Mesodermal cell (in vitro differentiated cells): ENCODE measurements at regions not wholly inside any gene's neighbourhood (a gene's known extent, or its start where the extent isn't known, plus 50 kb on each side); places are given as distances from the start of the nearest gene placed in this dataset.

Source experiments
- H3K27ac ChIP-seq: 2 replicates; pipeline ENCODE4 v1.7.0; 2013; ENCODE audit warnings: mild to moderate bottlenecking, low read depth, low read length, moderate library complexity; ENCODE audit not compliant: severe bottlenecking
- H3K36me3 ChIP-seq: 2 replicates; pipeline ENCODE4 v1.7.1; 2013; ENCODE audit warnings: mild to moderate bottlenecking, low read length, moderate library complexity; ENCODE audit not compliant: control insufficient read depth, insufficient read depth
- H3K4me1 ChIP-seq: one replicate; pipeline ENCODE4 v1.7.1; 2013; ENCODE audit warnings: mild to moderate bottlenecking, low read length; ENCODE audit not compliant: insufficient read depth, control insufficient read depth, poor library complexity, severe bottlenecking
- H3K4me3 ChIP-seq: 2 replicates; pipeline ENCODE4 v1.7.0; 2013; ENCODE audit warnings: low read length, control low read depth, mild to moderate bottlenecking; ENCODE audit not compliant: insufficient read depth, poor library complexity, severe bottlenecking; ENCODE audit errors: extremely low read depth
- H3K9me3 ChIP-seq: 2 replicates; pipeline ENCODE4 v1.7.1; 2013; ENCODE audit warnings: mild to moderate bottlenecking, low read length, moderate library complexity; ENCODE audit not compliant: control insufficient read depth
- WGBS, 2 experiments: methylation state at CpG; one replicate each; pipeline ENCODE4 v1.1.5; 2013; ENCODE audit warnings: missing lambda C conversion rate in 2 of 2; ENCODE audit not compliant: insufficient coverage in 2 of 2; 5-methylcytosine and 5-hydroxymethylcytosine counted together

GRCh38 chr2:217362710-217363109 lies 502.8 kb upstream of the TNP1 start:
- no peaks in the 10 kb centered on the region for H3K9me3 ChIP-seq
- H3K36me3 ChIP-seq: no peaks in the 10 kb centered on the region
- 81 to 97% methylated on average over 4 to 5 of the region's 5 CpGs for WGBS, 2 experiments
- no peak overlapping the region for H3K4me3 ChIP-seq
- peaks cover 29% of the 10 kb centered on the region for H3K4me1 ChIP-seq
- no peak overlapping the region for H3K27ac ChIP-seq

- WGBS, 2 experiments: 100% methylated on average over 1 of the region's 1 CpG
- Histone ChIP-seq H3K4me3 (no peak overlapping the region), H3K9me3 (no peaks in the 10 kb centered on the region), H3K4me1 (peaks cover 25% of the 10 kb centered on the region), H3K36me3 (no peaks in the 10 kb centered on the region), H3K27ac (no peak overlapping the region)
Measured at GRCh38 chr2:217362286-217362685, 502.4 kb upstream of the TNP1 start.

DNA sequence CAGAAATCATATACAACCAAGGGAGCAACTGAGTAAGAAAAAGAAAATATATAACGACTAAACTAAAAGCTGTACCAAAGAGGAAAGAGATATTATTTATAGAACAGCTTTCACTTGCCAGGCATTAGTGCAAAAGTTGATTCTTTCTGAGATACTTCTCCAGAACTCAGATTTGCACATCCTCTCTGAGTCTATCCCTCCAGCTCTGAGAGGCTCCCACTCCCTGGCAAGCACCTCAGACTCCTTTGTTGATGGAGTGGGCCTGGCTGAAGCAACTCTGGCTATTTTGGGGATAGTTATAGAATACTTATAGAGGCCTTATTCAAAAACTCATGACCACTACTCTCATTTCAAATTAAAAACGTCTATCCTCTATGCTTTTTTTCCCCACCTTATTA lies 501.6 kb upstream of the TNP1 start:
- no peak overlapping the region for H3K4me3 ChIP-seq
- no peaks in the 10 kb centered on the region for H3K36me3 ChIP-seq
- H3K27ac ChIP-seq: no peak overlapping the region
- no CpG with 5 or more reads among the region's 2 CpGs for WGBS, 2 experiments
- H3K9me3 ChIP-seq: no peaks in the 10 kb centered on the region
- peaks cover 17% of the 10 kb centered on the region for H3K4me1 ChIP-seq

- WGBS, 2 experiments: 36 to 54% methylated on average over 2 to 3 of the region's 4 CpGs
- no peak overlapping the region for H3K27ac ChIP-seq
- no peaks in the 10 kb centered on the region for H3K36me3 ChIP-seq
- H3K9me3 ChIP-seq: no peaks in the 10 kb centered on the region
- H3K4me3 ChIP-seq: no peak overlapping the region
- H3K4me1 ChIP-seq: peaks cover 17% of the 10 kb centered on the region
Measured at GRCh38 chr2:217360781-217361482, 501.1 kb upstream of the TNP1 start.

DNA sequence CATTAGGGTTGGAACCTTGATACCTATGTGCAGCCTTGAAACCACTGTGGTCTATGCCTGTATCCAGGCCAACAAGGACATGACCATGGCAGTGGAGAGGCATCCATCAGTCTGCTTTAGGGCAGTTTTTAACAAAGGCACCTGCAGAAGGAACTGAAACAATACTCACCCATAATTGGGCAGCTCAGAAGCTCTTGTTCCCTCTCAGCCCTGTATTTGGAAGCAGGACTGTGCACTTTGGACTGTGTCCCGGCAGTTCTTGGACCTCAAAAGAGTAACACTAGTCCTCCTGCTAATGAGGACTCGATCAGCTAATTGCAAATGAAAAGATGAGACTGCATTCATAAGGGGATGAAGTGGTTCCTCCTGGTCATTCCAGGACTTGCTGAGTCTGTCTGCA lies 500.2 kb upstream of the TNP1 start:
- Histone ChIP-seq H3K27ac (no peak overlapping the region), H3K36me3 (no peaks in the 10 kb centered on the region), H3K9me3 (no peaks in the 10 kb centered on the region), H3K4me3 (no peak overlapping the region), H3K4me1 (peaks cover 17% of the 10 kb centered on the region)
- WGBS, 2 experiments: 89% methylated on average over 2 of the region's 2 CpGs

DNA sequence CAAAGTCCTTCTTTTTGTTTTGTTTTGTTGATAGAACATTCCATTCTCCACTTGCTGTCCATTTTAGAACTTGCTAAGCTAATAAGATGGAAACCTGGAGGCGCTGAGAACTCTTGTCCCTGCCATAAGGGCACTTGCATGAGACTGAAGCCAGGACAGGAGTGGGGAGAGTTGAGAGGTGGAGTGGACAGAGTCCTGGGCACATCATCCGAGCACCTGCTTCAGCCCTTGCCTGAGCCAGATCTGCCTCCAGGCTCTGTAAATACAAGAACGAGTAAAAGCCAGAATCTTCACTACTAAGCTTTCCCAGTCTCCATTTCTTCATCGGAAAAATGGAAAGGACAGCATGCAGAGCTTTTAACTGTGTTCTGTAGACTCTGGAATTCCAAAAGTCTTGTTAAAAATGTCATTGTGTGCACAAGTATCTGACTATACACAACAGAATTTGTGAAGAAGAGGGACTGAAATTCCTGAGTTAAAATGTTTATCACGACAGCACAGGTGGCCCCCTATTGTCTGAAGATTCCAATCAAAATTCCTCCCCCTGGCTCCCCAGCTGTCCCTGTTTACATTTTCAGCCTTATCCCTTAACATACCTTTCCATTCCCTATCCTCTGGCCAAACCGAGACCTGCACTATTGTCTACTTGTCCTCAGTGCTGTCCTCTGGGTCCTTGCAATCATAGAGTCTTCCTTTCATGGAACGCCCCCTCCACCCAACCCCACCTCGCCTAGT lies 498.2 kb upstream of the TNP1 start:
- Histone ChIP-seq H3K4me1 (peaks cover 12% of the 10 kb centered on the region), H3K9me3 (no peaks in the 10 kb centered on the region), H3K4me3 (no peak overlapping the region), H3K36me3 (no peaks in the 10 kb centered on the region), H3K27ac (no peak overlapping the region)
- 74 to 87% methylated on average over 5 to 6 of the region's 8 CpGs for WGBS, 2 experiments

DNA sequence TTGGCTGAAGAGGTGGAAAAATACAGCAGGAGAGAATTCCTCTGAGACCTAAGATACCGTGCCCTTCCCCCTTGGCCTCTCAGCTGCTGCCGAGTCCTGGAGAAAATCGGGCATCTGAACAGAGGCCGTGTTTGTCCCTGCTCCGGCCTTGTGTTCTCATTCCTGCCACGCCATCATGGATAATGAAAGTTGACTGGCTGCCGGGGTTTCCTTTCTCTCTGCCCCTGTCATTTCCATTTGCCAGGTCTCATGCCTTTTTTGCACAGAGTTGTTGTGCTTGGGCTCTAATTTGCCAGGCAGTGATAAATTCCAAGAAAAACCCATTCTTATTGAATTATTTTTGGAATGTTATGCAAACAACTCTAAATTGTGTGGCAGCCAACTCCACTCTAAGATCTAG lies 496.9 kb upstream of the TNP1 start:
- Histone ChIP-seq H3K4me1 (peaks cover 8% of the 10 kb centered on the region), H3K9me3 (no peaks in the 10 kb centered on the region), H3K4me3 (no peak overlapping the region), H3K36me3 (no peaks in the 10 kb centered on the region), H3K27ac (no peak overlapping the region)
- whole genome bisulfite sequencing, 2 experiments: 78 to 94% methylated on average over 6 to 7 of the region's 7 CpGs

DNA sequence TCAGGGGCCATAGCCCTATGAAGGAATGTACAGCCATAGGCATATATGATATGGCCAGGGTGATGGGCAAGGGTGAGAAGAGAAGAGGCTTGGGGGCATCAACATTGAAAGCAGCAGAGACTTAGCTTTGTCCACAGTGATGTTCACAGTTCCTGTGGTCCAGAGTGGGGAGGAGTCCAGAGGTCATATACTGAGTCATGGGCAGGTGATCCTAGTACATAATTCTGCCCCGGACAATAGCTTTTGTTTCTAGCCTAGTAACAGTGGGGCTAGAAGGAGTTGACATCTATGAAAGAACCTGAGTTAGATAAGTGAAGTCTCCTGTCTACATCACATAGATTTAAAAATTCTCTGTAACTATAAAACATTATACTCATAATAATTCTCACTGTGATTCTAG lies 496.3 kb upstream of the TNP1 start:
- Histone ChIP-seq H3K4me3 (no peak overlapping the region), H3K4me1 (peaks cover 8% of the 10 kb centered on the region), H3K9me3 (no peaks in the 10 kb centered on the region), H3K36me3 (no peaks in the 10 kb centered on the region), H3K27ac (no peak overlapping the region)
- WGBS, 2 experiments: no CpG with 5 or more reads among the region's 1 CpG

DNA sequence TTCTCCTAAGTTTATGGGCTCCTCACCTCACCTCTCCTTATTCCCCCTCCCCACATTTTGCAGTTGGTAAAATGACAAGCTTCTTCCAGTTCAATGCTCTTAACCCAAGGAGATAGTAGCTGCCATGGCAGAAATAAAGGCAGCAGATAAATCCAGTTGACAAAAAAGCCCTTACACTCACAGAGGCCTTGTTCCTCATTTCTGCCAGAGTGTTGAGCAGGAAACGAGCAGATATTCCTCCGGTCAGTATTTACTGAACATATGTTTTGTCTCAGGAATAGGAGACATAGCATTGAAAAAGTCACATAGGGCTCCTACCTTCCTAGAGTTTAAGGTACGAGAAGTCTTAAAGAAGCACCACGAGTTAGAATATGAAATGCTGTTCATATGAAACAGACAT lies 493.7 kb upstream of the TNP1 start:
- whole genome bisulfite sequencing, 2 experiments: 86 to 100% methylated on average over 1 to 4 of the region's 4 CpGs
- H3K9me3 ChIP-seq: no peaks in the 10 kb centered on the region
- H3K4me3 ChIP-seq: no peak overlapping the region
- no peak overlapping the region for H3K27ac ChIP-seq
- H3K4me1 ChIP-seq: no peaks in the 10 kb centered on the region
- no peaks in the 10 kb centered on the region for H3K36me3 ChIP-seq

- 68 to 74% methylated on average over 4 to 5 of the region's 5 CpGs for WGBS, 2 experiments
- no peak overlapping the region for H3K27ac ChIP-seq
- no peaks in the 10 kb centered on the region for H3K36me3 ChIP-seq
- peaks cover 8% of the 10 kb centered on the region for H3K9me3 ChIP-seq
- no peak overlapping the region for H3K4me3 ChIP-seq
- no peaks in the 10 kb centered on the region for H3K4me1 ChIP-seq
Measured at GRCh38 chr2:217351378-217351777, 491.5 kb upstream of the TNP1 start.

DNA sequence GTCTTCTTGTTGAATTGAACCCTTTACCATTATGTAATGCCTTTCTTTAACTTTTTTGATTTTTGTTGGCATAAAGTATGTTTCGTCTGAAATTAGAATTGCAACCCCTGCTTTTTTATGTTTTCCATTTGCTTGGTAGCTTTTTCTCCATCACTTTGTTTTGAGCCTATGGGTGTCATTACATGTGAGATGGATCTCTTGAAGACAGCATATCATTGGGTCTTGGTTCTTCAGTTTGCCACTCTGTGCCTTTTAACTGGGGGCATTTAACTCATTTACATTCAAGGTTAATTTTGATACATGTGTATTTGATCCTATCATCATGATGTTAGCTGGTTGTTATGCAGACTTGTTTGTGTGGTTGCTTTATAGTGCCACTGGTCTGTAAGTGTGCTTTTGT lies 489.4 kb upstream of the TNP1 start:
- no peaks in the 10 kb centered on the region for H3K36me3 ChIP-seq
- H3K4me3 ChIP-seq: no peak overlapping the region
- H3K9me3 ChIP-seq: peaks cover 8% of the 10 kb centered on the region
- no peak overlapping the region for H3K27ac ChIP-seq
- no peaks in the 10 kb centered on the region for H3K4me1 ChIP-seq
- WGBS, 2 experiments: no CpG with 5 or more reads among the region's 1 CpG
